RWPE2 (cell line): ENCODE measurements at regions not wholly inside any gene's neighbourhood (a gene's known extent, or its start where the extent isn't known, plus 50 kb on each side); places are given as distances from the start of the nearest gene placed in this dataset.

ENCODE experiments used
- ATAC-seq: fragments of 200-7000 bp; cut with Tn5 transposase; 3 replicates; pipeline ENCODE4 v1.9.1; 2021; ENCODE audit warnings: low read depth
- DNase-seq: peaks from one replicate; pipeline ENCODE4 v3.0.0-alpha.2; 2020; ENCODE audit warnings: low spot score
- H3K27ac ChIP-seq: fragments of 450-650 bp; 2 replicates; pipeline ENCODE4 v1.5.1; 2017; ENCODE audit warnings: mild to moderate bottlenecking; ENCODE audit not compliant: poor library complexity, severe bottlenecking
- H3K27me3 ChIP-seq: fragments of 250-450 bp; sonication (Bioruptor Pico); 2 replicates; pipeline ENCODE4 v1.5.1; 2021; ENCODE audit warnings: mild to moderate bottlenecking, moderate library complexity; ENCODE audit not compliant: insufficient read depth, poor library complexity, severe bottlenecking
- H3K36me3 ChIP-seq: fragments of 250-450 bp; sonication (Bioruptor Pico); 2 replicates; pipeline ENCODE4 v1.5.1; 2020; ENCODE audit warnings: low read depth, mild to moderate bottlenecking, moderate library complexity
- H3K4me1 ChIP-seq: fragments of 250-450 bp; sonication (Bioruptor Pico); 2 replicates; pipeline ENCODE4 v1.5.1; 2021; ENCODE audit warnings: mild to moderate bottlenecking, moderate library complexity; ENCODE audit not compliant: insufficient read depth, poor library complexity, severe bottlenecking
- H3K4me3 ChIP-seq: fragments of 250-450 bp; sonication (Bioruptor Pico); 2 replicates; pipeline ENCODE4 v1.5.1; 2021; ENCODE audit warnings: mild to moderate bottlenecking, moderate library complexity; ENCODE audit not compliant: severe bottlenecking
- H3K9me3 ChIP-seq: fragments of 250-450 bp; sonication (Bioruptor Pico); 2 replicates; pipeline ENCODE4 v1.5.1; 2021; ENCODE audit warnings: mild to moderate bottlenecking, moderate library complexity; ENCODE audit not compliant: severe bottlenecking
- CTCF ChIP-seq: fragments of 450-650 bp; IDR thresholded peaks from one replicate; pipeline ENCODE4 v1.5.1; 2017; ENCODE audit warnings: mild to moderate bottlenecking, moderate library complexity; ENCODE audit not compliant: poor library complexity, severe bottlenecking

GRCh38 chr2:188091220-188091619, 200.5 kb upstream of the GULP1 start:
- Histone ChIP-seq H3K9me3 (no peaks in the 10 kb centered on the region), H3K27me3 (no peaks in the 10 kb centered on the region), H3K4me1 (no peaks in the 10 kb centered on the region), H3K27ac (no peak overlapping the region), H3K4me3 (no peak overlapping the region), H3K36me3 (no peaks in the 10 kb centered on the region)
- TF ChIP-seq CTCF, result no peak
- ATAC-seq, result no peak
- no peak for DNase-seq

GRCh38 chr2:188092734-188093133, 198.9 kb upstream of the GULP1 start:
- ATAC-seq (no peak), DNase-seq (no peak)
- no peaks in the 10 kb centered on the region for H3K4me1 ChIP-seq
- H3K27me3 ChIP-seq, result no peaks in the 10 kb centered on the region
- no peaks in the 10 kb centered on the region for H3K36me3 ChIP-seq
- no peak overlapping the region for H3K4me3 ChIP-seq
- H3K27ac ChIP-seq, result no peak overlapping the region
- no peak for TF ChIP-seq CTCF
- no peaks in the 10 kb centered on the region for H3K9me3 ChIP-seq

- Histone ChIP-seq H3K4me3 (no peak overlapping the region), H3K27ac (no peak overlapping the region), H3K9me3 (no peaks in the 10 kb centered on the region), H3K27me3 (no peaks in the 10 kb centered on the region), H3K36me3 (no peaks in the 10 kb centered on the region), H3K4me1 (no peaks in the 10 kb centered on the region)
- DNase-seq (no peak), ATAC-seq (peak; percentile 36; the same call in 1 of the 3 replicates)
- TF ChIP-seq CTCF, result no peak
Measured at GRCh38 chr2:188096910-188097309, 194.8 kb upstream of the GULP1 start.

GRCh38 chr2:188102881-188103280, 188.8 kb upstream of the GULP1 start:
- no peak overlapping the region for H3K27ac ChIP-seq
- H3K27me3 ChIP-seq, result no peaks in the 10 kb centered on the region
- no peak overlapping the region for H3K4me3 ChIP-seq
- TF ChIP-seq CTCF, result no peak
- no peaks in the 10 kb centered on the region for H3K36me3 ChIP-seq
- no peak for DNase-seq
- no peaks in the 10 kb centered on the region for H3K9me3 ChIP-seq
- ATAC-seq, result no peak; the same call in 2 of the 3 replicates
- no peaks in the 10 kb centered on the region for H3K4me1 ChIP-seq

- peak; percentile 49; the same call in 2 of the 3 replicates for ATAC-seq
- Histone ChIP-seq H3K36me3 (no peaks in the 10 kb centered on the region), H3K4me1 (no peaks in the 10 kb centered on the region), H3K27ac (no peak overlapping the region), H3K9me3 (no peaks in the 10 kb centered on the region), H3K27me3 (no peaks in the 10 kb centered on the region), H3K4me3 (no peak overlapping the region)
- DNase-seq, result no peak
- TF ChIP-seq CTCF, result no peak
Measured at GRCh38 chr2:188114014-188114413, 177.7 kb upstream of the GULP1 start.
